ENCODE measurements at regions not wholly inside any gene's neighbourhood (a gene's known extent, or its start where the extent isn't known, plus 50 kb on each side); places are given as distances from the start of the nearest gene placed in this dataset.

DNA sequence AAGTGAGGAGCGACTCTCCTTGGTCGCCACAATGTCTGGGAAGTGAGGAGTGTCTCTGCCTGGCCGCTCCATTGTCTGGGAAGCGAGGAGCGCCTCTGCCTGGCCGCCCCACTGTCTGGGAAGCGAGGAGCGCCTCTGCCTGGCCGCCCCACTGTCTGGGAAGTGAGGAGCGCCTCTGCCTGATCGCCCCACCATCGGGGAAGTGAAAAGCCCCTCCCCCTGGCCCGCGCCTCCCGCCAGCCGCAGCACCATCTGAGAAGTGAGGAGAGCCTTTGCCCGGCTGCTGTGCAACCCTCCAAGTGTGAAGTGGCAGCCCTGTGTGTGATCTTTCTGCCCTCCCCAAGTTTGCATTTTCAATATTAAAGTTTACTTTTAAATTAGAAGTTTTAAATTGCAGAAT, 95.0 kb upstream of the PPP2R5A start:
- H3K27ac ChIP-seq, result no peak overlapping the region
- TF ChIP-seq, protein P1, sequence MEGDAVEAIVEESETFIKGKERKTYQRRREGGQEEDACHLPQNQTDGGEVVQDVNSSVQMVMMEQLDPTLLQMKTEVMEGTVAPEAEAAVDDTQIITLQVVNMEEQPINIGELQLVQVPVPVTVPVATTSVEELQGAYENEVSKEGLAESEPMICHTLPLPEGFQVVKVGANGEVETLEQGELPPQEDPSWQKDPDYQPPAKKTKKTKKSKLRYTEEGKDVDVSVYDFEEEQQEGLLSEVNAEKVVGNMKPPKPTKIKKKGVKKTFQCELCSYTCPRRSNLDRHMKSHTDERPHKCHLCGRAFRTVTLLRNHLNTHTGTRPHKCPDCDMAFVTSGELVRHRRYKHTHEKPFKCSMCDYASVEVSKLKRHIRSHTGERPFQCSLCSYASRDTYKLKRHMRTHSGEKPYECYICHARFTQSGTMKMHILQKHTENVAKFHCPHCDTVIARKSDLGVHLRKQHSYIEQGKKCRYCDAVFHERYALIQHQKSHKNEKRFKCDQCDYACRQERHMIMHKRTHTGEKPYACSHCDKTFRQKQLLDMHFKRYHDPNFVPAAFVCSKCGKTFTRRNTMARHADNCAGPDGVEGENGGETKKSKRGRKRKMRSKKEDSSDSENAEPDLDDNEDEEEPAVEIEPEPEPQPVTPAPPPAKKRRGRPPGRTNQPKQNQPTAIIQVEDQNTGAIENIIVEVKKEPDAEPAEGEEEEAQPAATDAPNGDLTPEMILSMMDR (conservative IDR thresholded peaks at IDR 0.05), result no peak
- no peak for TF ChIP-seq ZFX (IDR thresholded peaks at IDR 0.05)

DNA sequence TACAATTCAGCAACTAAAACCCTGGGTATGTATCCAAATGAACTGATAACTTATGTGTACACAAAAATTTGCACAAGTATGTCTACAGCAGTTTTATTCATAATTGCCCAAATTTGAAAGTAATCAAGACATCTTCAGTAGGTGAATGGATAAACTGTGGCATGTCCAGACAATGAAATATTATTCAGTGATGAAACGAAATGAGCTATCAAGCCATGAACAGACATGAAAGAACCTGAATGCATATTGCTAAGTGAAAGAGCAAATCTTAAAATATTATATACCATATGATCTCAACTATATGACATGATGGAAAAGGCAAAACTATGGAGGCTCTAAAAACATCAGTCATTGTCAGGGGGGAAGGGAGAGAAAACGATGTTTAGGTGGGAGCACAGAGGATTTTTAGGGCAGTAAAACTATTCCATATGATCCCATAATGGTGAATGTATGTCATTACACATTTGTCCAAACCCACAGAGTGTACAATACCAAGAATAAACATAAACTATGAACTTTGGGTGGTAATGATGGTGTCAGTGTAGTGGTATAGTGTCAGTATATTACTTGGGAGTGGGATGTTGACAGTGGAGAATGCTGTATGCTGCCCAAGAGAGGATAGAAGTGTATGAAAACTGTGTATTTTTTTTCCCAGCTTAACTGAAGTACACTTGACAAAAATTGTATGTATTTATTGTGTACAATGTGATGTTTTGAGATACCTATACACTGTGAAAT, 92.8 kb upstream of the PPP2R5A start:
- no peak overlapping the region for H3K27ac ChIP-seq
- no peak for TF ChIP-seq ZFX (IDR thresholded peaks at IDR 0.05)

DNA sequence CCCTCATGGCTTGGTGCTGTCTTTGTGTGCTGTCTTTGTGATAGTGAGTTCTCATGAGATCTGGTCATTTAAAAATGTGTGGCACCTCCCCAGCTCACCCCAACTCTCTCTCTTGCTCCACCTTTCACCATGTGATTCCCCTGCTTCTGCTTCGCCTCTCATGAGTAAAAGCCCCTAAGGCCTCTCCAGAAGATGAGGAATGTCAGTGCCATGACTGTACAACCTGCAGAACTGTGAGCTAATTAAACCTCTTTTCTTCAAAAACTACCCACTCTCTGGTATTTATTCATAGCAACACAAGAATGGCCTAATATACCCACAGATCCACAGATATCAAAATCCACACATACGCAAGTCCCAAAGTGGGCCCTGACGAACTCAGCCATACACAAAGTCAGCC, 88.9 kb upstream of the PPP2R5A start:
- no peak overlapping the region for H3K27ac ChIP-seq
- TF ChIP-seq ZFX (IDR thresholded peaks at IDR 0.05), result no peak
- TF ChIP-seq, protein P1 (conservative IDR thresholded peaks at IDR 0.05), result no peak

DNA sequence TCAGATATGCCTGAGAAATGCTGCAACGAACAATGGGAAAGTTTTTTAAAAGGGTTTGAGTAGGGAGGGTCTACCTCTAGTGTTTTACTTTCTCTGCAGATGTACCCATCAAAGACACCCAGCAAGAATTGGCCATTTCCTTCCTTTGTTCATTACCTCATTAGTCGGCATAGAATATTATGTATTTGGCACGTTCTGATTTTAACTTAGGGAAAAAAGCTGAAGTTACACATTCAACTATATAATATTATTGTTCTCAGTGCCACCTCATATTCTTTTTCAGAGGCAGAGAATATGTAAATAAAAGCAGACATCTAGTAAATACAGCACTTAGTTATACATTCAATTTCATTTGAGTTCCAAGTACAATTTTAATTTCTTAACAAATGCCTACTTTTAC, 83.7 kb upstream of the PPP2R5A start:
- H3K27ac ChIP-seq, result no peak overlapping the region; the same call in 1 of the 2 replicates
- TF ChIP-seq ZFX (IDR thresholded peaks at IDR 0.05), result no peak
- TF ChIP-seq, protein P1 (conservative IDR thresholded peaks at IDR 0.05), result no peak

DNA sequence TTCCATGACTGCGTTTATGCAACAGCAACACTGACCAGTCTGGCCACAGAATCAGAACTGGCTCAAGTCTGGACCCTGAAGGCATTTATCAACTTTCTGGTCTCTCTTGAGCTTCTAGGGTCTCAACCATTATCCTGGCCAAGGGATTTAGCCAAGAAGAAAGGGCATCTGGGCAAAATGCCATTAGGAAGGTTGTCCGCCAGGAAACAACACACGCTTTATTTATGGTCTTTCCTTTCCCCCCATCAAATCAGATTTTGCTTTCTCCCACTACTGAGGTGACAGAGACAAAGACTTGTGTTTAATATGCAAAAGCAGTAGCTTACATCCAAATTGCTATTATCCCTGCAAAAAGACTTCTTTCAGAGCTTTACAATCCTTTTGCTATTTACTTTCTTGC, 81.6 kb upstream of the PPP2R5A start:
- TF ChIP-seq ZFX (IDR thresholded peaks at IDR 0.05), result no peak
- TF ChIP-seq, protein P1 (conservative IDR thresholded peaks at IDR 0.05), result no peak

DNA sequence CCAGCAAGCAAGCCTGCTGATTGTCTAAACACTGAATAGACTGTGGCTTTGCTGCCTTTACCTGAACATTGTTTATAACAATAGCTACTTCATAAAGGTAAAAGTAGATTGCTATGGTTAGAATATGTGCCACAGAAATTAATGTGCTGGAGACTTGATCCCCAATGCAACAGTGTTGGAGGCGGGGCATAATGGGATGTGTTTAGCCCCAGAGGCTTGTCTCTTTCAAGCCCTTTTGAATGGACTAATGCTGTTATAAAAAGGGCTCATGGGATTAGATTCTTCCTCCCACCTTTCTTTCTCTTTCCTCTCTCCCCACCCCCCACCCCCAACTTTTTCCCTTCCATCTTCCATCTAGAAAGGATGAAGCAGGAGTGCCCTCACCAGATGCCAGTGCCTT, 80.2 kb upstream of the PPP2R5A start:
- H3K27ac ChIP-seq, result no peak overlapping the region
- TF ChIP-seq, protein P1 (conservative IDR thresholded peaks at IDR 0.05), result no peak
- TF ChIP-seq ZFX (IDR thresholded peaks at IDR 0.05), result no peak

More for the DNA sequence above, 81.6 kb upstream of the PPP2R5A start:
- no peak overlapping the region for H3K27ac ChIP-seq

DNA sequence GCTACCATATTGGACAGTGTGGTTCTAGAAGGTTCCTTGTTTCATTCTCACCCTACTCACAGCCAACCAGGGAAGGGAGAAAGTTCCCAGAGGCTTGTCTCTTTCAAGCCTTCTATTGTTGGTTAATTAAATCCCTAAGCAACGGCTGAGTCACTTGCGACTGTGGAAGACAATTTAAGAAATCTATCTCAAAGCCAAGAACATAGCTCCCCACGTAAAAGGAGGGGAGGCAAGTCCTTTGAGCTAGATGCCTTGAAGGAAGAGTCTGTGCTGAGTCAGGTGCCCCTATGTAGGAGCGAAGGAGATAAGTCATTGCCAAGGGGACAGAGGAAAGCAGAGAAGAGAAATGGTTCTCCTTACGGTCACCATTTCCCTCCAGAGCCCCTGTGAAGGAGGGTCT, 79.4 kb upstream of the PPP2R5A start:
- TF ChIP-seq, protein P1 (conservative IDR thresholded peaks at IDR 0.05), result no peak
- TF ChIP-seq ZFX (IDR thresholded peaks at IDR 0.05), result no peak
- no peak overlapping the region for H3K27ac ChIP-seq

DNA sequence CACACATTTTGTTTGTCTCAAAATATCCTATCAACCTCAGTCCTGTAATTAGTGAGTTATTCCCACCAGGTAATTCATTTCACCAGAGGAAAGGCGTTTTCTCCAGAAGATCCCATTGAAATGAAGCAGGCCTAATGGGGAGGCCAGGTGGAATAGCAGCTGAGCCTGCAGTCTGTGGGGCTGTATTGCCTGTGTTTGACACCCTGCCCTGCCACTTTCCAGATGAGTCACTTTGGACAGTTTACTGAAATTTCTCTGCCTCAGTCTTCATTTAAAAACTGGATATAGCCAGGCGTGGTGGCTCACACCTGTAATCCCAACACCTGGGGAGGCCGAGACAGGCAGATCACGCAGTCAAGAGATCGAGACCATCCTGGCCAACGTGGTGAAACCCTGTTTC, 78.1 kb upstream of the PPP2R5A start:
- H3K27ac ChIP-seq, result no peak overlapping the region
- TF ChIP-seq ZFX (IDR thresholded peaks at IDR 0.05), result no peak
- TF ChIP-seq, protein P1 (conservative IDR thresholded peaks at IDR 0.05), result no peak

Measured in C4-2B (cell line).